ENCODE measurements at regions not wholly inside any gene's neighbourhood (a gene's known extent, or its start where the extent isn't known, plus 50 kb on each side); places are given as distances from the start of the nearest gene placed in this dataset.

- Histone ChIP-seq H3K4me1 (no peaks in the 10 kb centered on the region), H3K36me3 (no peaks in the 10 kb centered on the region), H3K27me3 (peaks cover 0 to 6% of the 10 kb centered on the region in 2 donors), H3K4me3 (no peak overlapping the region), H3K27ac (no peak overlapping the region), H3K9me3 (no peaks in the 10 kb centered on the region)
- no peak for TF ChIP-seq CTCF (IDR thresholded peaks at IDR 0.05)
- intact Hi-C loops (cut with DNase I; ENCODE audit: low total_unique reads), result no loop called here
- DNase-seq, result no peak
These were observed 436.4 kb upstream of the SALL3 start for GRCh38 chr18:78543201-78543725.

DNA sequence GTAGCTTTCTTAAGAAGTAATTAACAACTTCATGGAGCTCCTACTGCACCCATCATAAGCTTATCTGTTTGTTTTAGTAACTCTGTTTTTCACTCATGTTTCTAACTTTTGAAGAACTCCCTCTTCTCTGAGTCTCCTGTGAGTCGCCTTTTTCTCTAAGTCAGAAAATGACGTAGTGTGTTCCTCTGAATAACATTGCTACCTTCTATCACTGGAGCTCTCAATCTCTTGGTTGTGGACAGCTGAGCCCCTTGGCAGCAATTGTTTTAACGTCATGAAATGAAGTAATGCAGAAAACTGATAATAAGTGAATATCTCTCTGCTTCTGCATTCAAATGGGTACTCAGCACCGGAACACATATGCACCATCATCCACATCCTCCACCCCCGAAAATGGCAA lies 433.3 kb upstream of the SALL3 start:
- no peak for DNase-seq
- Histone ChIP-seq H3K36me3 (no peaks in the 10 kb centered on the region), H3K27me3 (peaks cover 0 to 11% of the 10 kb centered on the region in 2 donors), H3K4me1 (no peaks in the 10 kb centered on the region), H3K4me3 (no peak overlapping the region), H3K9me3 (no peaks in the 10 kb centered on the region), H3K27ac (no peak overlapping the region)
- intact Hi-C loops (cut with DNase I; ENCODE audit: low total_unique reads), result no loop called here
- TF ChIP-seq CTCF (IDR thresholded peaks at IDR 0.05), result no peak

GRCh38 chr18:78547817-78548216 lies 431.8 kb upstream of the SALL3 start:
- Histone ChIP-seq H3K36me3 (no peaks in the 10 kb centered on the region), H3K9me3 (no peaks in the 10 kb centered on the region), H3K27me3 (peaks cover 0 to 11% of the 10 kb centered on the region in 2 donors), H3K27ac (no peak overlapping the region), H3K4me1 (no peaks in the 10 kb centered on the region), H3K4me3 (no peak overlapping the region)
- no peak for DNase-seq
- no peak for TF ChIP-seq CTCF (IDR thresholded peaks at IDR 0.05)
- intact Hi-C loops (cut with DNase I; ENCODE audit: low total_unique reads), result no loop called here

- Histone ChIP-seq H3K27me3 (peaks cover 0 to 11% of the 10 kb centered on the region in 2 donors), H3K9me3 (no peaks in the 10 kb centered on the region), H3K36me3 (no peaks in the 10 kb centered on the region), H3K4me3 (no peak overlapping the region), H3K27ac (no peak overlapping the region), H3K4me1 (no peaks in the 10 kb centered on the region)
- intact Hi-C loops (cut with DNase I; ENCODE audit: low total_unique reads), result no loop called here
- no peak for DNase-seq
- TF ChIP-seq CTCF (IDR thresholded peaks at IDR 0.05), result no peak
These were observed 431.2 kb upstream of the SALL3 start for GRCh38 chr18:78548261-78549058.

GRCh38 chr18:78549971-78550370 lies 429.6 kb upstream of the SALL3 start:
- DNase-seq, result no peak
- intact Hi-C loops (cut with DNase I; ENCODE audit: low total_unique reads), result no loop called here
- no peak overlapping the region for H3K4me3 ChIP-seq
- H3K27me3 ChIP-seq, result peaks cover 0 to 11% of the 10 kb centered on the region in 2 donors
- H3K9me3 ChIP-seq, result peaks cover 3 to 7% (median 5%) of the 10 kb centered on the region in 3 donors
- no peak for TF ChIP-seq CTCF (IDR thresholded peaks at IDR 0.05)
- no peaks in the 10 kb centered on the region for H3K36me3 ChIP-seq
- no peaks in the 10 kb centered on the region for H3K4me1 ChIP-seq
- no peak overlapping the region for H3K27ac ChIP-seq
